Bone marrow (tissue), 2 donors: ENCODE measurements at regions not wholly inside any gene's neighbourhood (a gene's known extent, or its start where the extent isn't known, plus 50 kb on each side); places are given as distances from the start of the nearest gene placed in this dataset.

ENCODE experiments used
- DNase-seq, 2 donors: peaks; one replicate each; lab custom pipeline; 2025; lab: John Stamatoyannopoulos, UW

- no peak for DNase-seq
Measured at GRCh38 chr4:136754810-136755530, 777.3 kb downstream of the PCDH18 start.

- DNase-seq: no peak
Measured at GRCh38 chr4:136751556-136751955, 780.7 kb downstream of the PCDH18 start.

GRCh38 chr4:136750897-136751296, 781.4 kb downstream of the PCDH18 start:
- no peak for DNase-seq

- no peak for DNase-seq
Measured at GRCh38 chr4:136749989-136750388, 782.3 kb downstream of the PCDH18 start.

GRCh38 chr4:136748773-136749172, 783.5 kb downstream of the PCDH18 start:
- DNase-seq: no peak

GRCh38 chr4:136748165-136748564, 784.1 kb downstream of the PCDH18 start:
- no peak for DNase-seq

- DNase-seq: no peak
Measured at GRCh38 chr4:136743238-136743637, 789.1 kb downstream of the PCDH18 start.

- no peak for DNase-seq
Measured at GRCh38 chr4:136742333-136742732, 790.0 kb downstream of the PCDH18 start.

- no peak for DNase-seq
Measured at GRCh38 chr4:136741468-136741867, 790.8 kb downstream of the PCDH18 start.

GRCh38 chr4:136740326-136740725, 792.0 kb downstream of the PCDH18 start:
- DNase-seq: no peak

- DNase-seq: no peak
Measured at GRCh38 chr4:136737066-136737465, 795.2 kb downstream of the PCDH18 start.

GRCh38 chr4:136731025-136731424, 801.3 kb downstream of the PCDH18 start:
- DNase-seq: no peak

GRCh38 chr4:136725286-136726081, 806.8 kb downstream of the PCDH18 start:
- no peak for DNase-seq

- no peak for DNase-seq
Measured at GRCh38 chr4:136713140-136713539, 819.2 kb downstream of the PCDH18 start.

GRCh38 chr4:136709897-136710296, 822.4 kb downstream of the PCDH18 start:
- no peak for DNase-seq

GRCh38 chr4:136706942-136707341, 825.4 kb downstream of the PCDH18 start:
- DNase-seq: no peak

- DNase-seq: no peak
Measured at GRCh38 chr4:136699905-136700304, 832.4 kb downstream of the PCDH18 start.

GRCh38 chr4:136691607-136692006, 840.7 kb downstream of the PCDH18 start:
- DNase-seq: no peak

- DNase-seq: no peak
Measured at GRCh38 chr4:136690360-136690759, 841.9 kb downstream of the PCDH18 start.

GRCh38 chr4:136687596-136687995, 844.7 kb downstream of the PCDH18 start:
- DNase-seq: no peak

GRCh38 chr4:136687118-136687517, 845.2 kb downstream of the PCDH18 start:
- no peak for DNase-seq

- DNase-seq: no peak
Measured at GRCh38 chr4:136680761-136681160, 851.5 kb downstream of the PCDH18 start.

GRCh38 chr4:136680271-136680670, 852.0 kb downstream of the PCDH18 start:
- no peak for DNase-seq
